ENCODE measurements at regions not wholly inside any gene's neighbourhood (a gene's known extent, or its start where the extent isn't known, plus 50 kb on each side); places are given as distances from the start of the nearest gene placed in this dataset.
"Not testable (repeated sequence)": the region's sequence is repeated elsewhere in the genome, so short reads cannot be mapped to it uniquely, and the experiment has no call there.

- no peak overlapping the region for H3K27ac ChIP-seq (ENCODE audit: low read depth, low read length, severe bottlenecking)
- peaks cover 3% of the 10 kb centered on the region for H3K4me1 ChIP-seq (ENCODE audit: control insufficient read depth, insufficient read depth, low read length, poor library complexity, severe bottlenecking)
- WGBS, 2 experiments (ENCODE audit: insufficient coverage in 2 of 2), result 90 to 100% methylated on average over 3 of the region's 3 CpGs
- no peaks in the 10 kb centered on the region for H3K36me3 ChIP-seq (ENCODE audit: control insufficient read depth, insufficient read depth, low read length)
- no peak overlapping the region for H3K4me3 ChIP-seq (ENCODE audit: extremely low read depth, insufficient read depth, low read length, poor library complexity, severe bottlenecking)
- H3K9me3 ChIP-seq (ENCODE audit: control insufficient read depth, low read length), result no peaks in the 10 kb centered on the region
Observed at GRCh38 chr9:95785209-95785608, 90.3 kb upstream of the ERCC6L2 start.

GRCh38 chr9:95784318-95784717, 91.2 kb upstream of the ERCC6L2 start:
- Histone ChIP-seq H3K4me3 (ENCODE audit: extremely low read depth, insufficient read depth, low read length, poor library complexity, severe bottlenecking) (no peak overlapping the region), H3K36me3 (ENCODE audit: control insufficient read depth, insufficient read depth, low read length) (no peaks in the 10 kb centered on the region), H3K27ac (ENCODE audit: low read depth, low read length, severe bottlenecking) (no peak overlapping the region), H3K9me3 (ENCODE audit: control insufficient read depth, low read length) (no peaks in the 10 kb centered on the region), H3K4me1 (ENCODE audit: control insufficient read depth, insufficient read depth, low read length, poor library complexity, severe bottlenecking) (peaks cover 3% of the 10 kb centered on the region)
- WGBS, 2 experiments (ENCODE audit: insufficient coverage in 2 of 2), result 96 to 98% methylated on average over 27 to 29 of the region's 31 CpGs

- Histone ChIP-seq H3K4me1 (ENCODE audit: control insufficient read depth, insufficient read depth, low read length, poor library complexity, severe bottlenecking) (peaks cover 3% of the 10 kb centered on the region), H3K4me3 (ENCODE audit: extremely low read depth, insufficient read depth, low read length, poor library complexity, severe bottlenecking) (no peak overlapping the region), H3K36me3 (ENCODE audit: control insufficient read depth, insufficient read depth, low read length) (no peaks in the 10 kb centered on the region), H3K9me3 (ENCODE audit: control insufficient read depth, low read length) (no peaks in the 10 kb centered on the region), H3K27ac (ENCODE audit: low read depth, low read length, severe bottlenecking) (no peak overlapping the region)
- 93 to 94% methylated on average over 9 to 17 of the region's 17 CpGs for WGBS, 2 experiments (ENCODE audit: insufficient coverage in 2 of 2)
Observed at GRCh38 chr9:95783426-95783975, 92.0 kb upstream of the ERCC6L2 start.

- WGBS, 2 experiments (ENCODE audit: insufficient coverage in 2 of 2), result 95 to 99% methylated on average over 6 of the region's 6 CpGs
- Histone ChIP-seq H3K27ac (ENCODE audit: low read depth, low read length, severe bottlenecking) (no peak overlapping the region), H3K9me3 (ENCODE audit: control insufficient read depth, low read length) (no peaks in the 10 kb centered on the region), H3K36me3 (ENCODE audit: control insufficient read depth, insufficient read depth, low read length) (no peaks in the 10 kb centered on the region), H3K4me1 (ENCODE audit: control insufficient read depth, insufficient read depth, low read length, poor library complexity, severe bottlenecking) (peaks cover 13% of the 10 kb centered on the region), H3K4me3 (ENCODE audit: extremely low read depth, insufficient read depth, low read length, poor library complexity, severe bottlenecking) (no peak overlapping the region)
Observed at GRCh38 chr9:95780751-95781150, 94.7 kb upstream of the ERCC6L2 start.

- Histone ChIP-seq H3K27ac (ENCODE audit: low read depth, low read length, severe bottlenecking) (no peak overlapping the region), H3K4me1 (ENCODE audit: control insufficient read depth, insufficient read depth, low read length, poor library complexity, severe bottlenecking) (peaks cover 13% of the 10 kb centered on the region), H3K9me3 (ENCODE audit: control insufficient read depth, low read length) (no peaks in the 10 kb centered on the region), H3K4me3 (ENCODE audit: extremely low read depth, insufficient read depth, low read length, poor library complexity, severe bottlenecking) (no peak overlapping the region), H3K36me3 (ENCODE audit: control insufficient read depth, insufficient read depth, low read length) (no peaks in the 10 kb centered on the region)
- 63 to 83% methylated on average over 1 of the region's 3 CpGs for WGBS, 2 experiments (ENCODE audit: insufficient coverage in 2 of 2)
Observed at GRCh38 chr9:95780121-95780520, 95.4 kb upstream of the ERCC6L2 start.

GRCh38 chr9:95779597-95779996, 95.9 kb upstream of the ERCC6L2 start:
- WGBS, 2 experiments (ENCODE audit: insufficient coverage in 2 of 2), result 95 to 100% methylated on average over 4 to 6 of the region's 7 CpGs
- H3K9me3 ChIP-seq (ENCODE audit: control insufficient read depth, low read length); H3K36me3 ChIP-seq (ENCODE audit: control insufficient read depth, insufficient read depth, low read length); H3K4me3 ChIP-seq (ENCODE audit: extremely low read depth, insufficient read depth, low read length, poor library complexity, severe bottlenecking); H3K27ac ChIP-seq (ENCODE audit: low read depth, low read length, severe bottlenecking): not testable (repeated sequence)
- H3K4me1 ChIP-seq (ENCODE audit: control insufficient read depth, insufficient read depth, low read length, poor library complexity, severe bottlenecking), result peaks cover 13% of the 10 kb centered on the region

GRCh38 chr9:95778957-95779356, 96.5 kb upstream of the ERCC6L2 start:
- no peaks in the 10 kb centered on the region for H3K36me3 ChIP-seq (ENCODE audit: control insufficient read depth, insufficient read depth, low read length)
- no peak overlapping the region for H3K4me3 ChIP-seq (ENCODE audit: extremely low read depth, insufficient read depth, low read length, poor library complexity, severe bottlenecking)
- 84 to 94% methylated on average over 3 of the region's 3 CpGs for WGBS, 2 experiments (ENCODE audit: insufficient coverage in 2 of 2)
- no peak overlapping the region for H3K27ac ChIP-seq (ENCODE audit: low read depth, low read length, severe bottlenecking)
- no peaks in the 10 kb centered on the region for H3K9me3 ChIP-seq (ENCODE audit: control insufficient read depth, low read length)
- H3K4me1 ChIP-seq (ENCODE audit: control insufficient read depth, insufficient read depth, low read length, poor library complexity, severe bottlenecking), result peaks cover 13% of the 10 kb centered on the region

- H3K27ac ChIP-seq (ENCODE audit: low read depth, low read length, severe bottlenecking), result no peak overlapping the region
- H3K9me3 ChIP-seq (ENCODE audit: control insufficient read depth, low read length), result no peaks in the 10 kb centered on the region
- H3K4me3 ChIP-seq (ENCODE audit: extremely low read depth, insufficient read depth, low read length, poor library complexity, severe bottlenecking), result no peak overlapping the region
- peaks cover 17% of the 10 kb centered on the region for H3K4me1 ChIP-seq (ENCODE audit: control insufficient read depth, insufficient read depth, low read length, poor library complexity, severe bottlenecking)
- no peaks in the 10 kb centered on the region for H3K36me3 ChIP-seq (ENCODE audit: control insufficient read depth, insufficient read depth, low read length)
Observed at GRCh38 chr9:95777136-95777535, 98.4 kb upstream of the ERCC6L2 start.

GRCh38 chr9:95776176-95776575, 99.3 kb upstream of the ERCC6L2 start:
- H3K4me1 ChIP-seq (ENCODE audit: control insufficient read depth, insufficient read depth, low read length, poor library complexity, severe bottlenecking), result peaks cover 26% of the 10 kb centered on the region
- H3K36me3 ChIP-seq (ENCODE audit: control insufficient read depth, insufficient read depth, low read length), result no peaks in the 10 kb centered on the region
- no peaks in the 10 kb centered on the region for H3K9me3 ChIP-seq (ENCODE audit: control insufficient read depth, low read length)
- H3K4me3 ChIP-seq (ENCODE audit: extremely low read depth, insufficient read depth, low read length, poor library complexity, severe bottlenecking), result no peak overlapping the region
- no peak overlapping the region for H3K27ac ChIP-seq (ENCODE audit: low read depth, low read length, severe bottlenecking)

- H3K9me3 ChIP-seq (ENCODE audit: control insufficient read depth, low read length), result no peaks in the 10 kb centered on the region
- peaks cover 36% of the 10 kb centered on the region for H3K4me1 ChIP-seq (ENCODE audit: control insufficient read depth, insufficient read depth, low read length, poor library complexity, severe bottlenecking)
- no peak overlapping the region for H3K4me3 ChIP-seq (ENCODE audit: extremely low read depth, insufficient read depth, low read length, poor library complexity, severe bottlenecking)
- 93 to 94% methylated on average over 5 of the region's 5 CpGs for WGBS, 2 experiments (ENCODE audit: insufficient coverage in 2 of 2)
- H3K27ac ChIP-seq (ENCODE audit: low read depth, low read length, severe bottlenecking), result no peak overlapping the region
- H3K36me3 ChIP-seq (ENCODE audit: control insufficient read depth, insufficient read depth, low read length), result no peaks in the 10 kb centered on the region
Observed at GRCh38 chr9:95775191-95775590, 100.3 kb upstream of the ERCC6L2 start.

GRCh38 chr9:95773053-95773418, 102.5 kb upstream of the ERCC6L2 start:
- peaks cover 43% of the 10 kb centered on the region for H3K4me1 ChIP-seq (ENCODE audit: control insufficient read depth, insufficient read depth, low read length, poor library complexity, severe bottlenecking)
- no peaks in the 10 kb centered on the region for H3K9me3 ChIP-seq (ENCODE audit: control insufficient read depth, low read length)
- no peaks in the 10 kb centered on the region for H3K36me3 ChIP-seq (ENCODE audit: control insufficient read depth, insufficient read depth, low read length)
- WGBS, 2 experiments (ENCODE audit: insufficient coverage in 2 of 2), result 84 to 86% methylated on average over 2 to 3 of the region's 3 CpGs
- no peak overlapping the region for H3K27ac ChIP-seq (ENCODE audit: low read depth, low read length, severe bottlenecking)
- H3K4me3 ChIP-seq (ENCODE audit: extremely low read depth, insufficient read depth, low read length, poor library complexity, severe bottlenecking), result no peak overlapping the region
